ENCODE measurements at regions not wholly inside any gene's neighbourhood (a gene's known extent, or its start where the extent isn't known, plus 50 kb on each side); places are given as distances from the start of the nearest gene placed in this dataset.
"Not testable (repeated sequence)": the region's sequence is repeated elsewhere in the genome, so short reads cannot be mapped to it uniquely, and the experiment has no call there.

DNA sequence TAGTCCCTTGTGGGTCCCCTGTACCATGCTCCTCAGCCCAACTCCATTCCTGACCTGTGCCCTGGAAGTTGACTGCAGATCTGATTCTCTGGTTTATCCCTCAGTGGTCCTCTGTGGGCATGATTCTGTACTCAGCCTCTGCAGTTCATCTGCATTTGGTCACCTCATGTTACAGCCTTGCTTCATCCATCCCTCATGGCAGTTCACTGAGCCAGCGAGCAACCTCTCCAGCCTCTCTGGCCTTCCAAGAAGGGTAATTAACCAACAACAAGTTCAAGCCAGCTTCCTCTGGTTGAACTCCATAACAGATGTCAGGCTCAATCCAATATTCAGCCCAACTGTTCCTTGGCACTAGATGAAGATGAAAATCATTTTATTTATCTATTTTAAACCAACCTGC lies 509.5 kb downstream of the NTRK3 start:
- no peak overlapping the region for H3K9ac ChIP-seq (ENCODE audit: low read depth, low read length)
- no peak overlapping the region for H3K4me3 ChIP-seq (ENCODE audit: low read depth, low read length)
- no peaks in the 10 kb centered on the region for H3K9me3 ChIP-seq (ENCODE audit: control insufficient read depth, insufficient read depth, low read length)
- H3K36me3 ChIP-seq (ENCODE audit: control insufficient read depth, insufficient read depth, low read length) = no peaks in the 10 kb centered on the region
- H3K27me3 ChIP-seq (ENCODE audit: control insufficient read depth, insufficient read depth, low read length) = no peaks in the 10 kb centered on the region
- no peaks in the 10 kb centered on the region for H3K4me1 ChIP-seq (ENCODE audit: control insufficient read depth, insufficient read depth, low read length)

GRCh38 chr15:87746333-87746732 lies 510.2 kb downstream of the NTRK3 start:
- no peaks in the 10 kb centered on the region for H3K4me1 ChIP-seq (ENCODE audit: control insufficient read depth, insufficient read depth, low read length)
- no peaks in the 10 kb centered on the region for H3K36me3 ChIP-seq (ENCODE audit: control insufficient read depth, insufficient read depth, low read length)

GRCh38 chr15:87744815-87745214 lies 511.7 kb downstream of the NTRK3 start:
- no peaks in the 10 kb centered on the region for H3K4me1 ChIP-seq (ENCODE audit: control insufficient read depth, insufficient read depth, low read length)
- H3K27me3 ChIP-seq (ENCODE audit: control insufficient read depth, insufficient read depth, low read length) = no peaks in the 10 kb centered on the region
- H3K36me3 ChIP-seq (ENCODE audit: control insufficient read depth, insufficient read depth, low read length) = no peaks in the 10 kb centered on the region
- no peak overlapping the region for H3K4me3 ChIP-seq (ENCODE audit: low read depth, low read length)
- H3K9me3 ChIP-seq (ENCODE audit: control insufficient read depth, insufficient read depth, low read length) = no peaks in the 10 kb centered on the region
- no peak overlapping the region for H3K9ac ChIP-seq (ENCODE audit: low read depth, low read length)

More at GRCh38 chr15:87746333-87746732, 510.2 kb downstream of the NTRK3 start:
- no peaks in the 10 kb centered on the region for H3K27me3 ChIP-seq (ENCODE audit: control insufficient read depth, insufficient read depth, low read length)
- no peak overlapping the region for H3K9ac ChIP-seq (ENCODE audit: low read depth, low read length)
- H3K4me3 ChIP-seq (ENCODE audit: low read depth, low read length) = no peak overlapping the region
- no peaks in the 10 kb centered on the region for H3K9me3 ChIP-seq (ENCODE audit: control insufficient read depth, insufficient read depth, low read length)

GRCh38 chr15:87743562-87743961 lies 513.0 kb downstream of the NTRK3 start:
- Histone ChIP-seq H3K4me1 (ENCODE audit: control insufficient read depth, insufficient read depth, low read length) (no peaks in the 10 kb centered on the region), H3K36me3 (ENCODE audit: control insufficient read depth, insufficient read depth, low read length) (no peaks in the 10 kb centered on the region), H3K4me3 (ENCODE audit: low read depth, low read length) (no peak overlapping the region), H3K27me3 (ENCODE audit: control insufficient read depth, insufficient read depth, low read length) (no peaks in the 10 kb centered on the region), H3K9ac (ENCODE audit: low read depth, low read length) (no peak overlapping the region), H3K9me3 (ENCODE audit: control insufficient read depth, insufficient read depth, low read length) (no peaks in the 10 kb centered on the region)

DNA sequence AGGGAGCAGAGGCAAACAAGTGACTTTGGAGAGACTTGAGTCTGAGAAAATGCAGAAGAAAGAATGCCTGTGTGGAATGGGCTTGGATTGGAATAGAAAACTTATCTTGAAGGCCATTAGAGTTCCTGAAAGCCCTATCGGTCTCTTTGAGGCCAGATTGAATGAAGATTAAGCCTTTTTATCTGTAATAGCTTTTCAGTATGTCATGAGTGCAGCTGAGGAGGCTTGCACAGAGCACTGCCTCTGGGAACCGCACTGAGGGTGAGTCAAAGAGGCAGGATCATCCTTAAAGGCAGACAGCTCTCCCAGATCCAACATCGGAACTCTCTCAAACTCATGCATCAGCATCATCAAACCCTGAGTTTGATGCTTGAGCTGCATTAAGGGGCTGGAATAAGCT lies 515.2 kb downstream of the NTRK3 start:
- Histone ChIP-seq H3K4me1 (ENCODE audit: control insufficient read depth, insufficient read depth, low read length) (no peaks in the 10 kb centered on the region), H3K9me3 (ENCODE audit: control insufficient read depth, insufficient read depth, low read length) (no peaks in the 10 kb centered on the region), H3K9ac (ENCODE audit: low read depth, low read length) (no peak overlapping the region), H3K36me3 (ENCODE audit: control insufficient read depth, insufficient read depth, low read length) (no peaks in the 10 kb centered on the region), H3K4me3 (ENCODE audit: low read depth, low read length) (no peak overlapping the region), H3K27me3 (ENCODE audit: control insufficient read depth, insufficient read depth, low read length) (no peaks in the 10 kb centered on the region)

DNA sequence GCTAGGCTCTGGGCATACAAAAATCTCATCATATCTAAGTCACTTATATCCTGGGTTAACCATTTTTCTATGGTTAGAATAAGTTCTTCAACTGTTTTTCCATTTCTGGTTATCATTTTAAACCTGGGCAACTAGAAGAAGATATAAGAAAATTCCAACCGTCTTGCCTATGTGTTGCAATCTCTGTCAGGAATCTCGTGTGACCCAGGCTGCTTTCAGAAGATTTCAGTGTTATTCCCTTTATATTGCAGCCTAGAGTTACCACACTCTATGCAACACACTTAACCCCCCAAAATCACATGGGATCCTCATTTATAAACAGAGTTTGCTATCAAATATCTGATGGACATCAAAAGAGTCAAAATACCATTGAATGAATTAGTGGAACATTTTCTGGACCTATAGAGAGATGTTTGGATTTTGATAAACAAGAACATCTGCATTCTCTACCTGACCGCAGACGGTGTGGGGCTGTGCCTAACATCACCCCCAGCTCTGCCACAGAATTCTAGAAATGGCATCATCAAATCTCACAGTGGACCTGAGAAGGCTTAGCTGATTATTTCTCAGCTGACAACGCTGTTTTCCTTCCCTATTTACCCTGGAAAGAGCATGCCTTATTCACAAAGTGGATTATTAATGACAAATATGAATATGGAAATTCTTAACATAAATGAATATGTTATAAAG lies 515.7 kb downstream of the NTRK3 start:
- H3K36me3 ChIP-seq (ENCODE audit: control insufficient read depth, insufficient read depth, low read length) = no peaks in the 10 kb centered on the region

GRCh38 chr15:87739866-87740265 lies 516.7 kb downstream of the NTRK3 start:
- no peak overlapping the region for H3K4me3 ChIP-seq (ENCODE audit: low read depth, low read length)
- no peaks in the 10 kb centered on the region for H3K36me3 ChIP-seq (ENCODE audit: control insufficient read depth, insufficient read depth, low read length)
- H3K9ac ChIP-seq (ENCODE audit: low read depth, low read length) = no peak overlapping the region
- no peaks in the 10 kb centered on the region for H3K4me1 ChIP-seq (ENCODE audit: control insufficient read depth, insufficient read depth, low read length)
- H3K9me3 ChIP-seq (ENCODE audit: control insufficient read depth, insufficient read depth, low read length) = no peaks in the 10 kb centered on the region
- H3K27me3 ChIP-seq (ENCODE audit: control insufficient read depth, insufficient read depth, low read length) = no peaks in the 10 kb centered on the region

More for the DNA sequence above, 515.7 kb downstream of the NTRK3 start:
- H3K4me1 ChIP-seq (ENCODE audit: control insufficient read depth, insufficient read depth, low read length) = no peaks in the 10 kb centered on the region
- no peaks in the 10 kb centered on the region for H3K27me3 ChIP-seq (ENCODE audit: control insufficient read depth, insufficient read depth, low read length)
- no peaks in the 10 kb centered on the region for H3K9me3 ChIP-seq (ENCODE audit: control insufficient read depth, insufficient read depth, low read length)
- H3K9ac ChIP-seq (ENCODE audit: low read depth, low read length) = no peak overlapping the region
- no peak overlapping the region for H3K4me3 ChIP-seq (ENCODE audit: low read depth, low read length)

GRCh38 chr15:87739081-87739480 lies 517.5 kb downstream of the NTRK3 start:
- Histone ChIP-seq H3K4me1 (ENCODE audit: control insufficient read depth, insufficient read depth, low read length) (no peaks in the 10 kb centered on the region), H3K4me3 (ENCODE audit: low read depth, low read length) (no peak overlapping the region), H3K9ac (ENCODE audit: low read depth, low read length) (no peak overlapping the region), H3K27me3 (ENCODE audit: control insufficient read depth, insufficient read depth, low read length) (no peaks in the 10 kb centered on the region), H3K9me3 (ENCODE audit: control insufficient read depth, insufficient read depth, low read length) (no peaks in the 10 kb centered on the region), H3K36me3 (ENCODE audit: control insufficient read depth, insufficient read depth, low read length) (no peaks in the 10 kb centered on the region)

- not testable (repeated sequence) for H3K9me3 ChIP-seq (ENCODE audit: control insufficient read depth, insufficient read depth, low read length); H3K4me3 ChIP-seq (ENCODE audit: low read depth, low read length); H3K27me3 ChIP-seq (ENCODE audit: control insufficient read depth, insufficient read depth, low read length); H3K9ac ChIP-seq (ENCODE audit: low read depth, low read length); H3K4me1 ChIP-seq (ENCODE audit: control insufficient read depth, insufficient read depth, low read length); H3K36me3 ChIP-seq (ENCODE audit: control insufficient read depth, insufficient read depth, low read length)
Measured at GRCh38 chr15:87737460-87737859, 519.1 kb downstream of the NTRK3 start.

DNA sequence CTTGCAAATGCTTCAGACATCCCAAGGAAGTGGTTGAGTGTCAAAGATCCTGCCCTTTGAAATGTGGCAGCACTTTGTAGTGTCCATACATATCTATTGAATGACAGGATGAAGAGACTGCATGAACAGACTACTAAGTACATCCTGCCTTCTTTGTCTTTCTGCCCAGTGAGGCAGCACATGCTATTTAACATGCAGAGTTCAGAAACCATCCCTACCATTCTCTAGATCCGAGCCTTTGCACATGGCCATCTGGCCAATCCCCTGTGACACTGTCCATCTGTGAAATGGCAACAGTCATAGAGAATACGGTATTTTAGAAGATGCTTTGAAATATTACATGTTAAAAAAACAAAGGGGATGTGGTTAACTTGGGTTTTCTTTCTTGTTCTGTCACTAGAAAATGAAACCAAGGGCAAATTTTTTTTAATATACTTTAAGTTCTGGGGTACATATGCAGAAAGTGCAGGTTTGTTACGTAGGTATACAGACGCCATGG lies 519.6 kb downstream of the NTRK3 start:
- Histone ChIP-seq H3K9me3 (ENCODE audit: control insufficient read depth, insufficient read depth, low read length) (no peaks in the 10 kb centered on the region), H3K36me3 (ENCODE audit: control insufficient read depth, insufficient read depth, low read length) (no peaks in the 10 kb centered on the region), H3K9ac (ENCODE audit: low read depth, low read length) (no peak overlapping the region), H3K4me3 (ENCODE audit: low read depth, low read length) (no peak overlapping the region), H3K27me3 (ENCODE audit: control insufficient read depth, insufficient read depth, low read length) (no peaks in the 10 kb centered on the region), H3K4me1 (ENCODE audit: control insufficient read depth, insufficient read depth, low read length) (no peaks in the 10 kb centered on the region)

GRCh38 chr15:87736401-87736800 lies 520.1 kb downstream of the NTRK3 start:
- Histone ChIP-seq H3K27me3 (ENCODE audit: control insufficient read depth, insufficient read depth, low read length) (no peaks in the 10 kb centered on the region), H3K36me3 (ENCODE audit: control insufficient read depth, insufficient read depth, low read length) (no peaks in the 10 kb centered on the region), H3K4me1 (ENCODE audit: control insufficient read depth, insufficient read depth, low read length) (no peaks in the 10 kb centered on the region), H3K9ac (ENCODE audit: low read depth, low read length) (no peak overlapping the region), H3K4me3 (ENCODE audit: low read depth, low read length) (no peak overlapping the region), H3K9me3 (ENCODE audit: control insufficient read depth, insufficient read depth, low read length) (no peaks in the 10 kb centered on the region)

DNA sequence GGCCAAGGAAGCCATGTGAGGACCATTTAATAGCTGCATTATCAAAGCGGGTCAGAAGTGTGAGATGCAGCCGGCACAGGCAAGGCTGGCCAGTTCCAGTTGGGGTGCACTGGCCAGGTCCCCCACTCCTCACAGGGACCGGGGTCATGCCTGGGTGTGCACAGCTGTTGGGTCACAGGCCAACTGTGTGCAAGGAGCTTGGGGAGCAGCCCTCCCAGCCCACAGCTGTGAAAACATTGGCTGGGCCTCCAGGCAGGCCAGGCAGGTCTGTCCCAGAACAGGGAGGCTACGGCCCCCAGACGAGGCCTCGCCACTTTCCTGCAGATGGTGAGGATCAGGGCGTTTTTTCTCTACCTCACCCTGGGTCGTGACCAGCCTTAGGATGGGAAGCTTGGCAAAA lies 521.0 kb downstream of the NTRK3 start:
- Histone ChIP-seq H3K27me3 (ENCODE audit: control insufficient read depth, insufficient read depth, low read length) (no peaks in the 10 kb centered on the region), H3K9me3 (ENCODE audit: control insufficient read depth, insufficient read depth, low read length) (no peaks in the 10 kb centered on the region), H3K4me1 (ENCODE audit: control insufficient read depth, insufficient read depth, low read length) (no peaks in the 10 kb centered on the region), H3K9ac (ENCODE audit: low read depth, low read length) (no peak overlapping the region), H3K4me3 (ENCODE audit: low read depth, low read length) (no peak overlapping the region), H3K36me3 (ENCODE audit: control insufficient read depth, insufficient read depth, low read length) (no peaks in the 10 kb centered on the region)
